Skeletal muscle tissue (tissue), 3 donors: ENCODE measurements at regions not wholly inside any gene's neighbourhood (a gene's known extent, or its start where the extent isn't known, plus 50 kb on each side); places are given as distances from the start of the nearest gene placed in this dataset.

Source experiments
- H3K27ac ChIP-seq: one replicate; pipeline ENCODE4 v1.7.0; 2013; ENCODE audit warnings: mild to moderate bottlenecking, low read depth, low read length, inconsistent platforms
- H3K27me3 ChIP-seq, 3 donors: one replicate each; pipeline ENCODE4 v1.7.0; 2013; ENCODE audit warnings: low read length in 3 of 3; ENCODE audit not compliant: control insufficient read depth in 3 of 3, insufficient read depth in 3 of 3
- H3K36me3 ChIP-seq, 3 donors: one replicate each; pipeline ENCODE4 v1.7.0; 2013; ENCODE audit warnings: low read length in 3 of 3; ENCODE audit not compliant: control insufficient read depth in 3 of 3, insufficient read depth in 3 of 3
- H3K4me1 ChIP-seq, 3 donors: one replicate each; pipeline ENCODE4 v1.7.0; 2013; ENCODE audit warnings: low read length in 3 of 3, mild to moderate bottlenecking in 3 of 3; ENCODE audit not compliant: control insufficient read depth in 3 of 3, insufficient read depth in 3 of 3
- H3K4me3 ChIP-seq, 3 donors: one replicate each; pipeline ENCODE4 v1.7.0; 2013; ENCODE audit warnings: low read length in 3 of 3
- H3K9ac ChIP-seq, 3 donors: one replicate each; pipeline ENCODE4 v1.7.0; 2013; ENCODE audit warnings: low read length in 3 of 3, mild to moderate bottlenecking in 3 of 3, moderate library complexity in 2 of 3, low read depth in 1 of 3
- H3K9me3 ChIP-seq, 3 donors: one replicate each; pipeline ENCODE4 v1.7.0; 2013; ENCODE audit warnings: low read length in 3 of 3; ENCODE audit not compliant: control insufficient read depth in 3 of 3
- donor health status: Osteomylitis.

- no peak overlapping the region for H3K4me3 ChIP-seq
- H3K4me1 ChIP-seq: no peaks in the 10 kb centered on the region
- no peaks in the 10 kb centered on the region for H3K27me3 ChIP-seq
- H3K9me3 ChIP-seq: no peaks in the 10 kb centered on the region
- H3K27ac ChIP-seq: no peak overlapping the region
- no peak overlapping the region for H3K9ac ChIP-seq
- no peaks in the 10 kb centered on the region for H3K36me3 ChIP-seq
Observed at GRCh38 chr2:66689456-66690051, 254.6 kb downstream of the MEIS1 start.

GRCh38 chr2:66691031-66691965, 256.4 kb downstream of the MEIS1 start:
- Histone ChIP-seq H3K9me3 (no peaks in the 10 kb centered on the region), H3K27me3 (no peaks in the 10 kb centered on the region), H3K9ac (no peak overlapping the region), H3K36me3 (no peaks in the 10 kb centered on the region), H3K4me3 (no peak overlapping the region), H3K4me1 (no peaks in the 10 kb centered on the region), H3K27ac (no peak overlapping the region)

GRCh38 chr2:66692521-66693054, 257.7 kb downstream of the MEIS1 start:
- H3K4me1 ChIP-seq: no peaks in the 10 kb centered on the region
- H3K27ac ChIP-seq: no peak overlapping the region
- peaks cover 0 to 3% (median 0%) of the 10 kb centered on the region in 3 donors for H3K27me3 ChIP-seq
- no peaks in the 10 kb centered on the region for H3K36me3 ChIP-seq
- no peak overlapping the region for H3K4me3 ChIP-seq
- no peaks in the 10 kb centered on the region for H3K9me3 ChIP-seq
- H3K9ac ChIP-seq: no peak overlapping the region

GRCh38 chr2:66693076-66693965, 258.4 kb downstream of the MEIS1 start:
- Histone ChIP-seq H3K9me3 (no peaks in the 10 kb centered on the region), H3K36me3 (no peaks in the 10 kb centered on the region), H3K27me3 (peaks cover 0 to 7% (median 0%) of the 10 kb centered on the region in 3 donors), H3K9ac (no peak overlapping the region), H3K4me1 (no peaks in the 10 kb centered on the region), H3K4me3 (no peak overlapping the region), H3K27ac (no peak overlapping the region)

GRCh38 chr2:66694087-66694860, 259.3 kb downstream of the MEIS1 start:
- Histone ChIP-seq H3K27me3 (peaks cover 0 to 7% (median 0%) of the 10 kb centered on the region in 3 donors), H3K27ac (no peak overlapping the region), H3K4me3 (no peak overlapping the region), H3K9me3 (no peaks in the 10 kb centered on the region), H3K36me3 (no peaks in the 10 kb centered on the region), H3K9ac (no peak overlapping the region), H3K4me1 (no peaks in the 10 kb centered on the region)

GRCh38 chr2:66695226-66695735, 260.4 kb downstream of the MEIS1 start:
- peaks cover 0 to 7% (median 0%) of the 10 kb centered on the region in 3 donors for H3K27me3 ChIP-seq
- no peak overlapping the region for H3K4me3 ChIP-seq
- no peaks in the 10 kb centered on the region for H3K4me1 ChIP-seq
- no peak overlapping the region for H3K9ac ChIP-seq
- H3K27ac ChIP-seq: no peak overlapping the region
- H3K36me3 ChIP-seq: no peaks in the 10 kb centered on the region
- no peaks in the 10 kb centered on the region for H3K9me3 ChIP-seq

- no peaks in the 10 kb centered on the region for H3K4me1 ChIP-seq
- H3K4me3 ChIP-seq: no peak overlapping the region
- H3K9ac ChIP-seq: no peak overlapping the region
- H3K27ac ChIP-seq: no peak overlapping the region
- peaks cover 0 to 7% (median 0%) of the 10 kb centered on the region in 3 donors for H3K27me3 ChIP-seq
- H3K36me3 ChIP-seq: no peaks in the 10 kb centered on the region
- H3K9me3 ChIP-seq: no peaks in the 10 kb centered on the region
Observed at GRCh38 chr2:66696374-66696773, 261.4 kb downstream of the MEIS1 start.

- no peaks in the 10 kb centered on the region for H3K36me3 ChIP-seq
- no peak overlapping the region for H3K4me3 ChIP-seq
- peaks cover 0 to 7% (median 0%) of the 10 kb centered on the region in 3 donors for H3K27me3 ChIP-seq
- no peak overlapping the region for H3K27ac ChIP-seq
- H3K9me3 ChIP-seq: no peaks in the 10 kb centered on the region
- H3K4me1 ChIP-seq: no peaks in the 10 kb centered on the region
- no peak overlapping the region for H3K9ac ChIP-seq
Observed at GRCh38 chr2:66696886-66697285, 262.0 kb downstream of the MEIS1 start.

GRCh38 chr2:66697366-66697765, 262.4 kb downstream of the MEIS1 start:
- no peaks in the 10 kb centered on the region for H3K4me1 ChIP-seq
- H3K9me3 ChIP-seq: no peaks in the 10 kb centered on the region
- H3K4me3 ChIP-seq: no peak overlapping the region
- no peak overlapping the region for H3K27ac ChIP-seq
- no peaks in the 10 kb centered on the region for H3K36me3 ChIP-seq
- H3K27me3 ChIP-seq: peaks cover 0 to 7% (median 2%) of the 10 kb centered on the region in 3 donors
- no peak overlapping the region for H3K9ac ChIP-seq
